ENCODE measurements at regions not wholly inside any gene's neighbourhood (a gene's known extent, or its start where the extent isn't known, plus 50 kb on each side); places are given as distances from the start of the nearest gene placed in this dataset.

DNA sequence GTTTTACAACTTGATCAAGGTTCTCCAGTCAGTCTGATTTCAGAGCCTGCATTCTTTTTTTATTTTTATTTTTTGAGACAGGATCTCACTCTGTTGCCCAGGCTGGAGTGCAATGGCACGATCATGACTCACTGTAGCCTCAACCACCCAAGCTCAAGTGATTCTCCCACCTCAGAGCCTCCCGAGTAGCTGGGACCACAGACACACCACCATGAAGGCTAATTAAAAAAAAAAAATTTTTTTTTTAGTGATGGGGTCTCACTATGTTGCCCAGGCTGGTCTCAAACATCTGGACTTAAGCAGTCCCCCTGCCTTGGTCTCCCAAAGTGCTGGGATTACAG is 117.2 kb upstream of the NAV2 start:
- TF ChIP-seq EZH2phosphoT487 (IDR thresholded peaks at IDR 0.05; ENCODE audit: borderline replicate concordance, low read length) = no peak
- TF ChIP-seq, protein P1, sequence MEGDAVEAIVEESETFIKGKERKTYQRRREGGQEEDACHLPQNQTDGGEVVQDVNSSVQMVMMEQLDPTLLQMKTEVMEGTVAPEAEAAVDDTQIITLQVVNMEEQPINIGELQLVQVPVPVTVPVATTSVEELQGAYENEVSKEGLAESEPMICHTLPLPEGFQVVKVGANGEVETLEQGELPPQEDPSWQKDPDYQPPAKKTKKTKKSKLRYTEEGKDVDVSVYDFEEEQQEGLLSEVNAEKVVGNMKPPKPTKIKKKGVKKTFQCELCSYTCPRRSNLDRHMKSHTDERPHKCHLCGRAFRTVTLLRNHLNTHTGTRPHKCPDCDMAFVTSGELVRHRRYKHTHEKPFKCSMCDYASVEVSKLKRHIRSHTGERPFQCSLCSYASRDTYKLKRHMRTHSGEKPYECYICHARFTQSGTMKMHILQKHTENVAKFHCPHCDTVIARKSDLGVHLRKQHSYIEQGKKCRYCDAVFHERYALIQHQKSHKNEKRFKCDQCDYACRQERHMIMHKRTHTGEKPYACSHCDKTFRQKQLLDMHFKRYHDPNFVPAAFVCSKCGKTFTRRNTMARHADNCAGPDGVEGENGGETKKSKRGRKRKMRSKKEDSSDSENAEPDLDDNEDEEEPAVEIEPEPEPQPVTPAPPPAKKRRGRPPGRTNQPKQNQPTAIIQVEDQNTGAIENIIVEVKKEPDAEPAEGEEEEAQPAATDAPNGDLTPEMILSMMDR (IDR thresholded peaks at IDR 0.05; ENCODE audit: low read depth, low read length, poor library complexity, severe bottlenecking) = no peak
